A673 (cell line): ENCODE measurements at regions not wholly inside any gene's neighbourhood (a gene's known extent, or its start where the extent isn't known, plus 50 kb on each side); places are given as distances from the start of the nearest gene placed in this dataset.

Source experiments
- BruUV-seq: library from RNA; stranded (reverse); fragments of 400-500 nt; replicated peaks from 2 replicates; lab custom pipeline; 2021; lab: Mats Ljungman, UMichigan
- CTCF ChIA-PET: fragments of 300-600 bp; sonication (Branson Sonifier 250); formaldehyde crosslinking; loops from one replicate; lab custom pipeline; 2022; ENCODE audit warnings: antibody characterized with exemption; lab: Charles Lee
- POLR2A ChIA-PET: fragments of 300-600 bp; sonication (Branson Sonifier 250); formaldehyde crosslinking; loops from one replicate; lab custom pipeline; 2022; ENCODE audit warnings: antibody characterized with exemption; ENCODE audit not compliant: low non-redundant PET; lab: Charles Lee
- DNase-seq: peaks from one replicate; pipeline ENCODE4 v3.0.0-alpha.2; 2015; ENCODE audit warnings: low spot score
- H3K27ac ChIP-seq: fragments of 200-600 bp; sonication (generic); 2 replicates; pipeline ENCODE4 v1.5.1; 2016; ENCODE audit warnings: mixed run types, low read depth, mild to moderate bottlenecking, mixed read lengths, antibody characterized with exemption, low read length; ENCODE audit not compliant: poor library complexity, severe bottlenecking
- H3K27me3 ChIP-seq: fragments of 200-600 bp; sonication (generic); replicated peaks from 2 replicates; pipeline ENCODE4 v1.6.1; 2017; ENCODE audit warnings: mixed run types, low read depth, mild to moderate bottlenecking, mixed read lengths, antibody characterized with exemption, low read length; ENCODE audit not compliant: insufficient read depth, poor library complexity
- H3K36me3 ChIP-seq: fragments of 200-600 bp; sonication (generic); 2 replicates; pipeline ENCODE4 v1.6.1; 2016; ENCODE audit warnings: mixed run types, mild to moderate bottlenecking, mixed read lengths, antibody characterized with exemption, low read length; ENCODE audit not compliant: insufficient read depth, poor library complexity, severe bottlenecking
- H3K4me1 ChIP-seq: fragments of 200-600 bp; sonication (generic); 2 replicates; pipeline ENCODE4 v1.6.1; 2017; ENCODE audit warnings: mixed run types, mild to moderate bottlenecking, mixed read lengths, antibody characterized with exemption, low read length; ENCODE audit not compliant: insufficient read depth, poor library complexity, severe bottlenecking
- H3K4me3 ChIP-seq: fragments of 200-600 bp; sonication (generic); 2 replicates; pipeline ENCODE4 v1.5.1; 2016; ENCODE audit warnings: low read depth, mixed run types, mild to moderate bottlenecking, mixed read lengths, low read length; ENCODE audit not compliant: poor library complexity, severe bottlenecking
- H3K9me3 ChIP-seq: fragments of 200-600 bp; sonication (generic); 2 replicates; pipeline ENCODE4 v1.6.1; 2016; ENCODE audit warnings: mixed run types, low read depth, mild to moderate bottlenecking, mixed read lengths, antibody characterized with exemption, low read length; ENCODE audit not compliant: poor library complexity, severe bottlenecking
- CTCF ChIP-seq: fragments of 300-800, 200-600 bp; sonication (generic); conservative IDR thresholded peaks from 2 replicates; pipeline ENCODE4 v1.5.1; 2017; ENCODE audit warnings: low read depth, mild to moderate bottlenecking, antibody characterized with exemption, low read length, moderate library complexity, mixed read lengths
- EZH2 ChIP-seq: fragments of 200-600 bp; sonication (generic); IDR thresholded peaks from 2 replicates; pipeline ENCODE4 v1.6.1; 2017; ENCODE audit warnings: borderline replicate concordance, low read depth, mild to moderate bottlenecking, mixed read lengths, antibody characterized with exemption, low read length; ENCODE audit not compliant: poor library complexity, severe bottlenecking
- intact Hi-C: fragments of 100-400 bp; cut with micrococcal nuclease; formaldehyde crosslinking; loops from one replicate; pipeline ENCODE4 v1.10.0; 2022; ENCODE audit not compliant: unreplicated experiment

DNA sequence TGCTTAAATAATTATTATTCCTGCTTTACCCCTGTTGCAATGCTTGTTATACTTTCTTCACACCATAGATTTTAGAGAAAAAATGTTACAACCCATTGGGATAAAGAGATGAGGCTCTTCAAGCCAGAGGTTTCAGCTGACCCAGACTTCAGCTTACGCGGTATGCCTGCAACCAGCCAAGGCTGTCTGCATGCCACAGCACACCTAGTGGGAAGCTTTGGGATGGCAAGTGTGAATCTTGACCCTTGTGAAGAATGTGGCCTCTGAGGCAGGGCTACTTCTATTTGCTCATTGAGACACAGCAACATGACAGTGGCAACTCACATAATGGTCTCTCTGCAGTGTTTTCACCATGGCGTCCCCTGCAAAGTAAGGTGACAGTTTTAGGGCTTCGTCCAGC is 193.9 kb upstream of the PIRT start:
- POLR2A ChIA-PET = no interaction called here
- H3K9me3 ChIP-seq = no peaks in the 10 kb centered on the region

DNA sequence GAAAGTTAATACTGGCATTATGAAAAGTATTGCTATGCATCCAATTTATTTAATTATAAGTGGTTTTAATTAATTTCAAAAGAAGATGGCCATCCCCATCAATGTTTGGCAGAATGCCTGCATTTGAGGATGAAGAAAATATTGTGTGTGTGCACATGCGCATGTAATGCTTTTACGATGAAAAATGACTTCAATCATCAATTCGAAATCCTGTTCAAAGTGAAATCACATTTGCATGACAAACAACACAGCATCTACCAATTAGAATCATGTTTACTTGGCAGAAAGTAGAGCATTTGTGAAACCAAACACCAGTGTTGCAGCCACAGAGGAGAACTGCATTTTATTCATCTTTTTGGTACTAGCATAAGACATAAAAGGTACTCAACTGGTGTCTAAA is 191.9 kb upstream of the PIRT start:
- Histone ChIP-seq H3K9me3 (no peaks in the 10 kb centered on the region), H3K4me1 (no peaks in the 10 kb centered on the region), H3K4me3 (no peak overlapping the region), H3K36me3 (no peaks in the 10 kb centered on the region), H3K27me3 (no peaks in the 10 kb centered on the region), H3K27ac (no peak overlapping the region)
- intact Hi-C loops = no loop called here
- POLR2A ChIA-PET = no interaction called here
- BruUV-seq = no TSS peak
- TF ChIP-seq EZH2 = no peak
- CTCF ChIA-PET = no interaction called here
- no peak for DNase-seq

More for the DNA sequence above, 193.9 kb upstream of the PIRT start:
- no TSS peak for BruUV-seq
- Histone ChIP-seq H3K27me3 (no peaks in the 10 kb centered on the region), H3K4me1 (no peaks in the 10 kb centered on the region), H3K4me3 (no peak overlapping the region), H3K36me3 (no peaks in the 10 kb centered on the region), H3K27ac (no peak overlapping the region)
- intact Hi-C loops = no loop called here
- TF ChIP-seq CTCF (peak; percentile 41), EZH2 (no peak)
- CTCF ChIA-PET = no interaction called here
- DNase-seq = peak; percentile 7

GRCh38 chr17:11028349-11028748 is 190.5 kb upstream of the PIRT start:
- no peaks in the 10 kb centered on the region for H3K4me1 ChIP-seq
- CTCF ChIA-PET = no interaction called here
- no peaks in the 10 kb centered on the region for H3K36me3 ChIP-seq
- no peaks in the 10 kb centered on the region for H3K9me3 ChIP-seq
- POLR2A ChIA-PET = no interaction called here
- H3K4me3 ChIP-seq = no peak overlapping the region
- no peak overlapping the region for H3K27ac ChIP-seq
- H3K27me3 ChIP-seq = no peaks in the 10 kb centered on the region
- no TSS peak for BruUV-seq
- TF ChIP-seq CTCF = no peak
- no peak for TF ChIP-seq EZH2
- intact Hi-C loops = no loop called here
- DNase-seq = no peak

DNA sequence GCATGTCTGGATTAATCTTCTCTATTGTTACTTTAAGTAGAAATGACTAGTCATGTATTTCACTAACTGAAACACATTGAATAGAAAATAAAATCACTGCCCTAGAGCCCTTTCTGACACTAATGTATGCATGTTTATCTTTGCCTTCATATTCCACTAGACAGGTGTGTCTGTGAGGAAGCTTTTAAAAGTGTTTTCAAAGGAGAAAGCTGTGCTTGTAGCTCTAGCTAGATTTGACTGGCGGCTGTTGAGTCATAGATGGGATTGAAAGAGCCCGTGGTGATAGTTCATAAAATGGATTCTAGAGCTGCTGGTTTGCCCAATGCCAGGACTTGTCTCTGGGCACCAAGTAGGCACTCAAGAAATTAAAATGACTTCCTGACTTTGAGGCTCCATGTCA is 189.0 kb upstream of the PIRT start:
- Histone ChIP-seq H3K4me1 (no peaks in the 10 kb centered on the region), H3K9me3 (no peaks in the 10 kb centered on the region), H3K27me3 (no peaks in the 10 kb centered on the region), H3K4me3 (no peak overlapping the region), H3K27ac (no peak overlapping the region), H3K36me3 (no peaks in the 10 kb centered on the region)
- ChIA-PET CTCF (no interaction called here), POLR2A (no interaction called here)
- no peak for DNase-seq
- intact Hi-C loops = no loop called here
- TF ChIP-seq CTCF = no peak
- no peak for TF ChIP-seq EZH2
- BruUV-seq = no TSS peak
